ENCODE measurements at regions not wholly inside any gene's neighbourhood (a gene's known extent, or its start where the extent isn't known, plus 50 kb on each side); places are given as distances from the start of the nearest gene placed in this dataset.

GRCh38 chr10:128725531-128725930 lies 599.3 kb upstream of the MKI67 start:
- FAIRE-seq = no peak

GRCh38 chr10:128727114-128727513 lies 600.9 kb upstream of the MKI67 start:
- no peak for FAIRE-seq

GRCh38 chr10:128729910-128730420 lies 603.7 kb upstream of the MKI67 start:
- FAIRE-seq = no peak

GRCh38 chr10:128730922-128731321 lies 604.7 kb upstream of the MKI67 start:
- FAIRE-seq = no peak

- FAIRE-seq = no peak
Measured at GRCh38 chr10:128734161-128734560, 607.9 kb upstream of the MKI67 start.

GRCh38 chr10:128734734-128735133 lies 608.5 kb upstream of the MKI67 start:
- no peak for FAIRE-seq

GRCh38 chr10:128735996-128736395 lies 609.8 kb upstream of the MKI67 start:
- FAIRE-seq = no peak

- no peak for FAIRE-seq
Measured at GRCh38 chr10:128738386-128738915, 612.2 kb upstream of the MKI67 start.

- FAIRE-seq = no peak
Measured at GRCh38 chr10:128739930-128740329, 613.7 kb upstream of the MKI67 start.

- no peak for FAIRE-seq
Measured at GRCh38 chr10:128741180-128741579, 615.0 kb upstream of the MKI67 start.

GRCh38 chr10:128741680-128742079 lies 615.5 kb upstream of the MKI67 start:
- FAIRE-seq = no peak

- no peak for FAIRE-seq
Measured at GRCh38 chr10:128744092-128744491, 617.9 kb upstream of the MKI67 start.

GRCh38 chr10:128744811-128745305 lies 618.6 kb upstream of the MKI67 start:
- FAIRE-seq = no peak

- FAIRE-seq = no peak
Measured at GRCh38 chr10:128747582-128748346, 621.5 kb upstream of the MKI67 start.

- FAIRE-seq = no peak
Measured at GRCh38 chr10:128751284-128751683, 625.1 kb upstream of the MKI67 start.

- no peak for FAIRE-seq
Measured at GRCh38 chr10:128751851-128752250, 625.6 kb upstream of the MKI67 start.

GRCh38 chr10:128759174-128759573 lies 633.0 kb upstream of the MKI67 start:
- no peak for FAIRE-seq

GRCh38 chr10:128763588-128763987 lies 637.4 kb upstream of the MKI67 start:
- FAIRE-seq = no peak

- FAIRE-seq = no peak
Measured at GRCh38 chr10:128764190-128764589, 638.0 kb upstream of the MKI67 start.

GRCh38 chr10:128766915-128767314 lies 640.7 kb upstream of the MKI67 start:
- no peak for FAIRE-seq

- FAIRE-seq = no peak
Measured at GRCh38 chr10:128774979-128775378, 648.8 kb upstream of the MKI67 start.

- FAIRE-seq = no peak
Measured at GRCh38 chr10:128775743-128776142, 649.5 kb upstream of the MKI67 start.

- no peak for FAIRE-seq
Measured at GRCh38 chr10:128776673-128777252, 650.5 kb upstream of the MKI67 start.

- FAIRE-seq = no peak
Measured at GRCh38 chr10:128777342-128777741, 651.1 kb upstream of the MKI67 start.
